22Rv1 (cell line): ENCODE measurements at regions not wholly inside any gene's neighbourhood (a gene's known extent, or its start where the extent isn't known, plus 50 kb on each side); places are given as distances from the start of the nearest gene placed in this dataset.

Experiments used
- H3K27ac ChIP-seq: fragments of 450-650 bp; 2 replicates; pipeline ENCODE4 v1.5.1; 2017
- CTCF ChIP-seq: fragments of 450-650 bp; IDR thresholded peaks from 2 replicates; pipeline ENCODE4 v1.5.1; 2017; ENCODE audit warnings: mild to moderate bottlenecking
- ZFX ChIP-seq: fragments of 450-650 bp; IDR thresholded peaks from 2 replicates; pipeline ENCODE4 v1.6.1; 2017; ENCODE audit warnings: antibody characterized with exemption, borderline replicate concordance

GRCh38 chr11:120032766-120033390, 105.0 kb downstream of the TRIM29 start:
- TF ChIP-seq CTCF (no peak), ZFX (no peak)
- H3K27ac ChIP-seq, result no peak overlapping the region

GRCh38 chr11:120031612-120032600, 106.0 kb downstream of the TRIM29 start:
- TF ChIP-seq CTCF, result no peak
- no peak for TF ChIP-seq ZFX
- no peak overlapping the region for H3K27ac ChIP-seq

GRCh38 chr11:120031156-120031555, 106.8 kb downstream of the TRIM29 start:
- H3K27ac ChIP-seq, result no peak overlapping the region
- TF ChIP-seq CTCF, result no peak
- TF ChIP-seq ZFX, result no peak

GRCh38 chr11:120030411-120030810, 107.5 kb downstream of the TRIM29 start:
- no peak overlapping the region for H3K27ac ChIP-seq
- no peak for TF ChIP-seq ZFX
- TF ChIP-seq CTCF, result no peak

- no peak overlapping the region for H3K27ac ChIP-seq
- TF ChIP-seq ZFX, result no peak
- no peak for TF ChIP-seq CTCF
Measured at GRCh38 chr11:120029321-120029720, 108.6 kb downstream of the TRIM29 start.

- no peak overlapping the region for H3K27ac ChIP-seq
- TF ChIP-seq ZFX, result no peak
- TF ChIP-seq CTCF, result no peak
Measured at GRCh38 chr11:120028897-120029258, 109.0 kb downstream of the TRIM29 start.
